Loucy (cell line): ENCODE measurements at regions not wholly inside any gene's neighbourhood (a gene's known extent, or its start where the extent isn't known, plus 50 kb on each side); places are given as distances from the start of the nearest gene placed in this dataset.
"Not testable (repeated sequence)": the region's sequence is repeated elsewhere in the genome, so short reads cannot be mapped to it uniquely, and the experiment has no call there.

Experiments used
- H2AFZ ChIP-seq: fragments of 200-600 bp; sonication (generic); 2 replicates; pipeline ENCODE4 v1.6.0; 2016; ENCODE audit warnings: antibody characterized with exemption, mild to moderate bottlenecking, low read length, moderate library complexity
- H3F3A ChIP-seq: fragments of 200-600 bp; 2 replicates; pipeline ENCODE4 v1.6.0; 2016; ENCODE audit warnings: antibody characterized with exemption, low read depth, mild to moderate bottlenecking
- H3K27me3 ChIP-seq: fragments of 200-600 bp; sonication (generic); 2 replicates; pipeline ENCODE4 v1.6.1; 2014; ENCODE audit warnings: low read length, mild to moderate bottlenecking; ENCODE audit not compliant: insufficient read depth, poor library complexity, severe bottlenecking
- H3K36me3 ChIP-seq: fragments of 200-600 bp; sonication (generic); 2 replicates; pipeline ENCODE4 v1.6.1; 2016; ENCODE audit warnings: low read length; ENCODE audit not compliant: insufficient read depth
- H3K4me1 ChIP-seq: fragments of 200-600 bp; sonication (generic); 2 replicates; pipeline ENCODE4 v1.5.1; 2014; ENCODE audit warnings: low read length, mild to moderate bottlenecking; ENCODE audit not compliant: insufficient read depth, poor library complexity, severe bottlenecking
- H3K4me2 ChIP-seq: fragments of 200-600 bp; sonication (generic); 2 replicates; pipeline ENCODE4 v1.6.0; 2014; ENCODE audit warnings: antibody characterized with exemption, low read length, low read depth, mild to moderate bottlenecking; ENCODE audit not compliant: poor library complexity, severe bottlenecking
- H3K4me3 ChIP-seq: fragments of 200-600 bp; sonication (generic); 2 replicates; pipeline ENCODE4 v1.5.1; 2014; ENCODE audit warnings: low read length, mild to moderate bottlenecking, mixed read lengths; ENCODE audit not compliant: poor library complexity, severe bottlenecking
- H3K79me2 ChIP-seq: fragments of 200-600 bp; sonication (generic); 2 replicates; pipeline ENCODE4 v1.6.1; 2014; ENCODE audit warnings: low read length; ENCODE audit not compliant: insufficient read depth
- H3K9ac ChIP-seq: fragments of 200-600 bp; sonication (generic); 2 replicates; pipeline ENCODE4 v1.6.0; 2014; ENCODE audit warnings: mild to moderate bottlenecking, low read depth, low read length, moderate library complexity; ENCODE audit not compliant: poor library complexity, severe bottlenecking
- H3K9me2 ChIP-seq: fragments of 200-600 bp; sonication (generic); replicated peaks from 2 replicates; pipeline ENCODE4 v1.6.1; 2016; ENCODE audit warnings: low read depth, low read length, mixed read lengths
- H3K9me3 ChIP-seq: fragments of 200-600 bp; sonication (generic); 2 replicates; pipeline ENCODE4 v1.6.1; 2014; ENCODE audit warnings: mild to moderate bottlenecking, antibody characterized with exemption, low read length, low read depth; ENCODE audit not compliant: insufficient read depth
- H4K20me1 ChIP-seq: fragments of 200-600 bp; sonication (generic); 2 replicates; pipeline ENCODE4 v1.6.0; 2014; ENCODE audit warnings: antibody characterized with exemption, low read length, mild to moderate bottlenecking; ENCODE audit not compliant: insufficient read depth, poor library complexity, severe bottlenecking

- not testable (repeated sequence) for H3K4me1 ChIP-seq, H3K4me2 ChIP-seq, H3K9ac ChIP-seq, H2AFZ ChIP-seq, H4K20me1 ChIP-seq, H3K4me3 ChIP-seq, H3K9me2 ChIP-seq, H3K27me3 ChIP-seq, H3K79me2 ChIP-seq, H3K36me3 ChIP-seq, H3F3A ChIP-seq, H3K9me3 ChIP-seq
Observed at GRCh38 chr21:6467189-6467774, 4054.1 kb upstream of the TPTE start.

- not testable (repeated sequence) for H3K79me2 ChIP-seq, H3K36me3 ChIP-seq, H3K9me3 ChIP-seq, H3K9ac ChIP-seq, H2AFZ ChIP-seq, H3K4me3 ChIP-seq, H3K9me2 ChIP-seq, H4K20me1 ChIP-seq, H3F3A ChIP-seq, H3K27me3 ChIP-seq, H3K4me2 ChIP-seq, H3K4me1 ChIP-seq
Observed at GRCh38 chr21:6467907-6468306, 4053.5 kb upstream of the TPTE start.

- not testable (repeated sequence) for H3K36me3 ChIP-seq, H2AFZ ChIP-seq, H4K20me1 ChIP-seq, H3K9me2 ChIP-seq, H3K9ac ChIP-seq, H3K27me3 ChIP-seq, H3F3A ChIP-seq, H3K4me2 ChIP-seq, H3K4me1 ChIP-seq, H3K9me3 ChIP-seq, H3K79me2 ChIP-seq, H3K4me3 ChIP-seq
Observed at GRCh38 chr21:6468331-6468860, 4053.0 kb upstream of the TPTE start.

GRCh38 chr21:6474250-6474968 is 4047.0 kb upstream of the TPTE start:
- H3F3A ChIP-seq, H2AFZ ChIP-seq, H3K36me3 ChIP-seq, H3K4me2 ChIP-seq, H3K9me3 ChIP-seq, H3K4me3 ChIP-seq, H3K9me2 ChIP-seq, H3K4me1 ChIP-seq, H3K27me3 ChIP-seq, H3K79me2 ChIP-seq, H4K20me1 ChIP-seq, H3K9ac ChIP-seq: not testable (repeated sequence)

GRCh38 chr21:6481116-6481515 is 4040.3 kb upstream of the TPTE start:
- H3K9me2 ChIP-seq, H3F3A ChIP-seq, H3K4me1 ChIP-seq, H3K36me3 ChIP-seq, H3K9ac ChIP-seq, H3K9me3 ChIP-seq, H3K4me2 ChIP-seq, H2AFZ ChIP-seq, H3K79me2 ChIP-seq, H4K20me1 ChIP-seq, H3K4me3 ChIP-seq, H3K27me3 ChIP-seq: not testable (repeated sequence)

GRCh38 chr21:6482616-6483015 is 4038.8 kb upstream of the TPTE start:
- H3K36me3 ChIP-seq, H3K4me1 ChIP-seq, H4K20me1 ChIP-seq, H3K9me3 ChIP-seq, H2AFZ ChIP-seq, H3K79me2 ChIP-seq, H3K9ac ChIP-seq, H3K27me3 ChIP-seq, H3K4me2 ChIP-seq, H3F3A ChIP-seq, H3K9me2 ChIP-seq, H3K4me3 ChIP-seq: not testable (repeated sequence)

- not testable (repeated sequence) for H3K9me2 ChIP-seq, H3K9me3 ChIP-seq, H3K4me2 ChIP-seq, H3K36me3 ChIP-seq, H2AFZ ChIP-seq, H3K27me3 ChIP-seq, H4K20me1 ChIP-seq, H3F3A ChIP-seq, H3K4me1 ChIP-seq, H3K9ac ChIP-seq, H3K79me2 ChIP-seq, H3K4me3 ChIP-seq
Observed at GRCh38 chr21:6483645-6484044, 4037.7 kb upstream of the TPTE start.
